Stimulated activated CD4-positive, alpha-beta T cell treated with anti-CD3 and anti-CD28 coated beads, Interleukin-12 subunit alpha, Interleukin-12 subunit beta, amount 100 ng/mL, for 4 hours (primary cell): ENCODE measurements at regions not wholly inside any gene's neighbourhood (a gene's known extent, or its start where the extent isn't known, plus 50 kb on each side); places are given as distances from the start of the nearest gene placed in this dataset.
"Not testable (repeated sequence)": the region's sequence is repeated elsewhere in the genome, so short reads cannot be mapped to it uniquely, and the experiment has no call there.

ENCODE experiments used
- DNase-seq: peaks from one replicate; pipeline ENCODE4 v3.0.0-alpha.2; 2020

DNA sequence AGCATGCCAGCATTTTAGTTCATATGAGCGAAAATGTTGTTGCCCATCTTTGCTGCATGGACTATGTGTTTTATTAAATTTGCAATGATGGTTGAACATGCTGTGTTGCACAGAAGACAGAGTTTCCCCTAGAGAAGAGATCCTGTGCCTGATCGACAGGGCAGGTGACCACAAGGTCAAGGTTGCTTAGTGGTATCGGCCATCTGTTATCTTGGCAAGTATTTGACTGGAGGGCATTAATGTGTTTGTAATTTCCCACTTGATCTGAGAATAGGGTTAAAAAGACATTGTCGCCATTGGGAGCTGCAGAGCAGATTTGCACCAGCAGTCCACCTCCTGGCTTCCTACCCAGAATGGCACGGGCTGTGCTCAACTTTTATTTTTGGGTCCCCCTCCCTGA is 1523.6 kb upstream of the WWC1 start:
- no peak for DNase-seq

DNA sequence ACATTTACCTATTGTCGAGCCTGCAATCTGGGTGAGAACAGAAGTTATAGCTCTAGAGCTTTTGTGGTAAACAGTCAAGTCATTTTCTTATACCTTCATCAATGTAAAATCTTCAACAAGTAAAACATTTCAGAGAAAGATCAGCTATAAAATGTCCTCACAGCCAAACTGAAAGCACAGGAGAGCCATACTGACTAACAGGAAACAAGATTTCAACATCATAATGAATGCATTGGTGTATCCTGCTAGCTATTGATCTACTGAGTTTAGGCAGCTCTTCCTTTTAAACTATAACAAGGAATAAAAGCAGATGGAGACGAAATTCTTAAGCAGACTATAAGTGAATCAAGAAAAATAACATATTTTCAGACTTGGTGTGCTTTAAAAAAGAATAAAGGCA is 1522.9 kb upstream of the WWC1 start:
- no peak for DNase-seq

DNA sequence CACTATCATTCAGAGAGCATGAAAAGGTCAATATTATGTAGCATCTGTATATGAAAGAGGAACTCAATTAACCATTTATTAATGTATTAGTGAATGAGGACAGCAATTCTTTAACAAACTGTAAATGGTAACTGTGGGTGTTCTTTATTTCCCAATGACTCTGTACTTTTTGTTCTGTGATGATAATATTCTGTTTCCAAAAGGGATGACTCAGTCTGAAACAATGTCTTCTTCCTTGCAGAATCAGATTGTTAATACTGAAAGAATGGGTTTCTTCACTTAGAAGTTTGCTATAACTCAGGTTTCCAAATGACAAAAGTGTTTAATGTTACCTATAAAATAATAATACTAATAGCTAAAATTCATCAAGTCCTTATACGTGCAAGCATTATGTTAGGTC is 1518.7 kb upstream of the WWC1 start:
- DNase-seq, result no peak

DNA sequence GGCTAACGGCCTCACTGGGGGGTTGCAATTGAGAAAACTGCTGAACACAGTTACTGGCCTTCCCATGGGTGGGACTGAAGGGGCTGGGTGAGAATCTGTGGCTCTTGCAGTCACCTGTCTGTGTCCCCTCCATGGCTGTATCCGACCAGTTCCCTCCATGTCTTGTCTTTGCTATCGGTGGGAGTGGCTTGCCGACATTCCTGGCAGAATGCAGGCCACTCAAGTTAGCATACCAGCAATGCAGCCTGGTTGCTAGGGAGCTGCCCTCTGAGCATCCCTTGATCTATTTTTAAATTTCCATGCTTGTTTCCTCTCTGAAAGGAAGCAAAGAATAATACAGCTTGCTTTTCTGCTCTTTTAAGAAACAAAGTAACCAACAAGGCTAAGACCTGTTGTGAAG is 1509.7 kb upstream of the WWC1 start:
- DNase-seq, result no peak

DNA sequence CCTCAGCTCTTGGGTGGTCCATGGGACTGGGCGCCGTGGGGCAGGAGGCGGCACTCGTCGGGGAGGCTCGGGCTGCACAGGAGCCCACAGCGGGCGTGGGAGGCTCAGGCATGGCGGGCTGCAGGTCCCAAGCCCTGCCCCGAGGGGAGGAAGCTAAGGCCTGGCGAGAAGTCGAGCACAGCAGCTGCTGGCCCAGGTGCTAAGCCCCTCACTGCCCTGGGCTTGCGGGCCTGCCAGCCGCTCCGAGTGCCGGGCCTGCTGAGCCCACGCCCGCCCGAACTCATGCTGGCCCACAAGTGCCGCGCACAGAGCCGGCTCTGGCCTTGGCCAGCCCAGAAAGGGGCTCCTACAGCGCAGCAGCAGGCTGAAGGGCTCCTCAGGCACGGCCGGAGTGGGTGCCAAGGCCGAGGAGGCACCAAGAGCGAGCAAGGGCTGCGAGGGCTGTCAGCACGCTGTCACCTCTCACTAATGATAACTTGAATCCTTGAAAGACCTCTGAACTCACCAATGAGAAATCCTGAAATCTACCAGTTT is 1506.8 kb upstream of the WWC1 start:
- no peak for DNase-seq

DNA sequence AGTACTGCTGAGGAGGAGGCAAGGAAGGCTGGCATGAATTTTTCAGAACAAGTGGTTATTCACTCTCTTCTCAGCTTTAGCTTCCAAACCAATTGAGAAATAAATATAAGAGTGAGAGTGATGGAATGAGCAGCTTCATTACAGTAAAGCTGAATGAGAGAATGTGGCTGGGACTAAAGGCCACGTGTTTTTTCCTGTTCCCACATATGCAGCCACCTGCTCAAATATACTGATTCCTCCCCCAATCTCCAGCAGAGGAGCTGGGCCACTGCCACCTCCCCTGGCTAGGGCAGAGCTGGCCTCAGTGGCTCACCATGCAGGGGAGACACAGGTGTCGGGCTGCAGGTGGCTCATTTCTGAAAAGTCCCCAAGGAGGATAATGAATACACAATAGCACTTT is 1505.3 kb upstream of the WWC1 start:
- no peak for DNase-seq

DNA sequence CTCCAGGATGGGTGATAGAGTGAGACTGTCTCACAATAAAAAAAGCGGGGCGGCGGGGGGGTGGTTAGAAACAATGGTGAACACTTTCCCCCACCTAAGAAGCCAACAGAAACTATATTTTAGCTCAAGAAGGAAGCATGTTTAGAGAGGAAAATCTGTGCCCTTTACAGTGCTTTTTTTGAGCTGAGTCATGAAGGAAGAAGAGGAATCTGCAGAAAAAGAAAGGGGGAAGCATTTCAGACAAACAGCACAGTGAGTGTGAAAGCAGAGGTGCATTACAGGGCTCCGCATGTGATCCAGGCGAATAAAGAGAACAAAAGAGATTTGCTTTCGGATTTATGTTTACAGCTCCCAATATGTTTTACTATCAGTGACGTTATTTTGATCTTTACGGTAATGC is 1504.6 kb upstream of the WWC1 start:
- DNase-seq, result no peak

DNA sequence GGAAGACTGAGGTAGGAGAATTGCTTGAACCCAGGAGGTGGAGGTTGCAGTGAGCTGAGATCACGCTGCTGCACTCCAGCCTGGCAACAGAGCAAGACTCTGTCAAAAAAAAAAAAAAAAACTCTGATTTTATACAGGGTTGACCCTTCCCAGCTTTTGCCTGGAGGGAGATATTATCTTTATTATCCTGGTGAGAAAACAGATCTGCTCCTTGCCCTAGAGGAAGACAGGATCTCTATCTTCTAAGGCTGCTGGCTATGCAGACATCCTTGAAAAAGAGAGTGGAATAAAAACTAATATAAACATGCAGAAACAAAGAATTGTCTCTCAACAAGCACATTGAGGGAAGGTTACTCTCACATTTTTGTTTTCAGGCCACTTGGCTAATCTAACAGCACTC is 1503.4 kb upstream of the WWC1 start:
- DNase-seq, result no peak

DNA sequence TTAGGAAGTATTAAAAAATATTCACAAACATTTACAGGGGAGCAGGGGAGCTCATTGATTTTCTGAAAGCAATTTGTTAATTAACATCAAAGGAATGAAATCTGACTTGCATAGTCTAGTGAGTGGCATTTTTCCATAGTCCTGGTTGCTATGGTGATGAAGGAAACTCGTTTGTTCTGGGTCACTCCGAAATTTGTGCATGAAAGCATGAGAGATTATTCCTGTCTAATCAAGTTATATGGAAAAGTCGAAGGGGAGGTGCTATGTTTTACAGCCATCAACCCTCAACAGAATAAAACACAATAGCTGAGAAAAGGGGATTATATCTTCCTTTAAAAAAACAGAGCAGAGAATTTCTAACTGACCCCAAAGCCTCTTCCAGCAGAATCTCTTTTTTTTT is 1495.7 kb upstream of the WWC1 start:
- DNase-seq, result no peak

DNA sequence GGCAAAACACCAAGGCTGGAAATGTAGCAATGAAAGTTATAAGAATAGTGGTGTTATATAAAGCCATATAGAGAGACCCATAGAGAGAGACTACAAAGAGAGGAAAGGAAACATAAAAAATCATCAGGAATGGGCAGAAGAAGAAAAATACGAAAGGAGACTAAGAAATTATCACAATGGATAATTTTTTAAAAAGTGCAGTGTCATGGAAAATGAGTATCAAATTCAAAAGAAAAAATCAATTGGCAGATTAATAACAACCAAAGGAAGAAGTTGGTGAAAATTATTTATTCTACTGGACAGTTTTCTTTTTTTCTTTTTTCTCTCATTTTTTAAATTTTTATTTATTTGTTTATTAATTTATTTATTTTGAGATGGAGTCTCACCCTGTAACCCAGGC is 1488.4 kb upstream of the WWC1 start:
- DNase-seq, result no peak

DNA sequence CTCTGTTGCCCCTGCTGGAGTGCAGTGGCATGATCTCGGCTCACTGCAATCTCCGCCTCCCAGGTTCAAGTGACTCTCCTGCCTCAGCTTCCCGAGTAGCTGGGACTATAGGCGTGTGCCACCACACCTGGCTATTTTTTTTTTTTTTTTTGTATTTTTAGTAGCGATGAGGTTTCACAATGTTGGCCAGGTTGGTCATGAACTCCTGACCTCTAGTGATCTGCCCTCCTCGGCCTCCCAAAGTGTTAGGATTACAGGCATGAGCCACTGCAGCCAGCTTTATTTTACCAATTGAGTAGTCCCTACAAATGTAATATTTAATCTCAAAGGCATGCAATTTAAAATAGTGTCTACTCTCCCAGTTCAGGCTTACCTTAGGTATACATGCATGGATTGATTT is 1487.2 kb upstream of the WWC1 start:
- DNase-seq, result not testable (repeated sequence)

DNA sequence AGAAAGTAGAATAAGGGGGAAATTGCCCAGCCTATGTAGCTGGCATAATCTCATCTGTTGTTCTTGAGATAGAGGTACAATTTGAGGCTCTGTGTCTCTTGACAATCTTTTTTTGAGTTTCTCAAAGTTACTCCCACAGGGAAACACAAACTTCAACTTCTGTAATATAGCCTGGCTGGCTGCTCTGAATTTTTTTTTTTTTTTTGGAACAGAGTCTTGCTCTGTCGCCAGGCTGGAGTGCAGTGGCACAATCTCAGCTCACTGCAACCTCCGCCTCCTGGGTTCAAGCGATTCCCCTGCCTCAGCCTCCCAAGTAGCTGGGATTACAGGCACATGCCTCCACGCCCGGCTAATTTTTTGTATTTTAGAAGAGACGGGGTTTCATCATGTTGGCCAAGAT is 1486.8 kb upstream of the WWC1 start:
- DNase-seq, result not testable (repeated sequence)

DNA sequence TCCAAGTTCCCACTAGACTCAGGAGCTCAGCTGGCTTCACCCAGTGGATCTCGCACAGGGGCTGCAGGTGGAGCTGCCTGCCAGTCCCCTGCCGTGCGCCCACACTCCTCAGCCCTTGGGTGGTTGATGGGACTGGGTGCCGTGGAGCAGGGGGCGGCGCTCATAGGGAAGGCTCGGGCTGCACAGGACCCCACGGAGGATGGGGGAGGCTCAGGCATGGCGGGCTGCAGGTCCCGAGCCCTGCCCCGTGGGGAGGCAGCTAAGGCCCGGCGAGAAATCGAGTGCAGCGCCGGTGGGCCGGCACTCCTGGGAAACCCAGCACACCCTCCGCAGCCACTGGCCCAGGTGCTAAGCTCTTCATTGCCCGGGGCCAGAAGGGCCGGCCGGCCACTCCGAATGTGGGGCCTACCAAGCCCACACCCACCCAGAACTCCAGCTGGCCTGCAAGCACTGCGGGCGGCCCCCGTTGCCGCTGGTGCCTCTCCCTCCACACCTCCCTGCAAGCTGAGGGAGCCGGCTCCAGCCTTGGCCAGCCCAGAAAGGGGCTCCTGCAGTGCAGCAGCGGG is 1481.3 kb upstream of the WWC1 start:
- not testable (repeated sequence) for DNase-seq

DNA sequence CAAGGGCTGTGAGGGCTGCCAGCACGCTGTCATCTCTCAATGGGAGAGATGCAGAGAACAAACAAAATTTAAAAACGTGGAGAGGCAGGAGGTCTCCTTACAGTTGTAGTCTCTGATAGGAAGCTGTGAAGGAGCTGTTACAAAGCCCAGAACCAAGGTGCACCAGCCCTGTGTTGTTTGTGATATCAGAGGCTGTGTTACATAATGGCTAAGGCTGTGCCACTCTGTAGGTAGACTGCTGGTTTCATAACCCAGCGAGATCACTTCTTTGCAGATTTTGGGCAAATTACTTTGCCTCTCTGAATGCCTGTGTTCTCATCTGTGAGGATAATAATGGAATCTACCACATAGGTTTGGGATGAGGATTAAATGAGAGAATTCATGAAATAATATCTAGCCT is 1480.7 kb upstream of the WWC1 start:
- no peak for DNase-seq

DNA sequence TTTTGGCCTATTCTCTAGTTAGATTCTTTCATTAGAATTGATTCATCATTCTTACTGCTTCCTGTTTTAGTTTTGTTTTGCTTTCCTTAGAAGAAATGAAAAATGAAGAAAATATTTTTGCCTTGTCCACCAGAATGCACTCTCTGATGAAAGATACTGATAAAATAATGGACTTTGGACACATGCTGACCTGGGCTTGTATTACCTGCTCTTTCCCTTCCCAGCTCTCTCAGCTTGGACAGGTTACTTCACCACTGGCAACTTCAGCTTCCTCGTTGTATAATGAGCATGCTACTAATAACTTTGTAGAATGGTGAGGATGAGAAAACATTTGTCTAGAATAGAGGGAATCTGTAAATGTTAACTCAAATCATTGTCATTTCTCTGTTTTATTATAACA is 1468.1 kb upstream of the WWC1 start:
- no peak for DNase-seq

DNA sequence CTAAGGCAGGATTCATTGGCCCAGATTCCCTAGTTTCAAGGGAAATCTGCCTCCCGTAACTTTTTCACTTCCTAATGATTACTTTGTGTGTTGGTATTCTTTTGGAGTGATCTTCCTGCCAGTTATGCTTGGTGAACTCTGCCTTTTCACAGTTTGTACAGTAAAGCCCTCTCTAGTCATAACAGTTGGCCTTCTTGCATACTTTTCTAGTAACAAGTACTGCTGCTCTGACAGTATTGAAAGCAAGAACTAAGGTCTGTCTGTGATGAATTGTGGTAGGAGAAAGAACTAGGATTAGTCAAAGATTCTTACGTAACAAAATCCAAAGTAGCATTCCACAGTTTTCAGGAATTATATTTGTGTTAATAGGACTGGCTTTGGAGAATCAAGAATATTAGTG is 1457.2 kb upstream of the WWC1 start:
- DNase-seq, result no peak

DNA sequence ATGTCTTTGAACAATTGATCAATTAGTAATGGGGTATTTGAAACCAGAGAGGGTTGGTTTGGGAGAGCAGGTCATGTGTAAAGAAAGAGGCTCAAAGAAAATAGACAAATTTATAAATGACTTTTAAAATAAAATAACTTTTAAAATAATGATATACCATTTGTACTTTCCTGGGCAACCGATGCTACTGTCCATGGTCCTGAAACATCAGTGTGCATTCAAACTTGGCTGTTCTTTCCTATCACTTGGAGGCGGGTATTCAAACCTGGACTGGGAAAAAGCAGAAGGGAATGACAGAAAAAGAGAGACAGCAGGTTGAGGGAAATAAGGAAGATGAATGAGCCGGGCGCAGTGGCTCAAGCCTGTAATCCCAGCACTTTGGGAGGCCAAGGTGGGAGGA is 1446.4 kb upstream of the WWC1 start:
- DNase-seq, result no peak

DNA sequence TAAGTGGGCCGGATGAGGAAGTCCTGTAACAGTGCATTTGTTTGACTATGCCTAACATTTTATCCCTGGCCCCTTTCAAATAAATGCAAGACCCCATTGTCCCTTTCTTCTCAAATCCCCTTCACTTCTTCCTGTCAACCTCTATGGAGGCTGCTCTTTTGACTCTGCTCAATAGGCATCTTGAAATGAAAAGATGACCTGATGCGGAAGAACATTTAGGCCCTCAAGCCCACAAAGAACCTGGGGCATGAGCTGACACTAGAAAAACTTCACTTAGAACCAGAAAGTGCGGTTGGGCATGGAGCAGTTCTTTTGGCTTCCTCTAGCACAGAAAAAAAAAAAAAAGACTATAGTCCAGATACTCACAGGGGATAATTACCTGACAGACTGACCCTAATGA is 1434.7 kb upstream of the WWC1 start:
- DNase-seq, result no peak

DNA sequence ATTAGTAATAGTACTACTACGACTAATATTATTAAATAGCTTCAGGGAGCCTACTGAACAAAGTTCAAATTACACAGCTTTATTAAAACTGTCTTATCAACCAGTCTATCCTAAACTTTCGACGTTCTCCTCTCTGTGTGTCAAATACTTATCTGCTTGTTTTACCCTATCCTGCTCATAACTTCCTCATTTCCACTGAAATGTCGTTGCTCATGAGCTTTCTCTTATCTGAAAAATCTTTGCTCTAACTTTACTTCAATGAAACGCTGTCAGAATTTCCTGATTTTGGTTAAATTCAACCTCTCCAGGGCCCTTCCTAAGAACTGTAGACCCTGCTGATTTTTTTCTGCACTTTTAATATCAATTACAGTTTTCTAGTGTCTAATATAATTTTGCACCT is 1431.0 kb upstream of the WWC1 start:
- no peak for DNase-seq

DNA sequence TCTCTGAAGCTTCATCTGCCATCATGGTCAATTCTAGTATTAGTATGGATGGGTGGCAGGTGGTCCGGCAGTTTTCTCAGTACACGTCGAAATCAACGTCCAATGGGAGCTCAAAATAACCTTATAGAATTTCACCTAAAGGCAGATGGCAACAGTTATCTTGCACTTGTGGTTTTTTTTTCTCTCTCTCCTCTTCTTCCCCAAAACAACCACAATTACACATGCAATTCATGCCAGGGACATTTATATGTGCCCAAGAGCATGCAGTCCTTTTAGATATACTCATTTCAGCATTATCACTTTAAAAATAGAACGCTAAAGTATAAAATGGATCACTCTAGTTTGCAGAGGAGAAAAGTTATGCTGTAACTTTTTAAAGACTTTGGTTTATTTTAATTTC is 1428.9 kb upstream of the WWC1 start:
- DNase-seq, result no peak

DNA sequence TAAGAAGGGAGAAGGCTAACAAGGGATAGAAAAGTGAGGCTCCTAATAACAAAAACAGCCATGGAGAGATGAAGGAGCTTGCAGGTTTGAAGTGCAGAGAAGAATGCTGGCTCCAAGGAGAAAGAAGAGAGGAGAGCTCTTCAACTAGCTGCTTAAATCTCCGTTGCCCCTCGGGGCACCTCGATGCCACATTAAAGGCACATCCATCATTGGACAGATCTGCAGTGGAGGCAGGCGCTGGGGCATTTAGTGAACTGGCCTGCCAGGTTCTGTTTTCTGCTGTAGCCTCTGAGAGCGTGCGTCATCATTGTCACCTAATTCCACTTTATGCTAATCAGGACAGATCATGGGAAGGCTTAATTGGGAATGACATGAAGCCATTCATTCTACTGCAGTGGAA is 1426.2 kb upstream of the WWC1 start:
- no peak for DNase-seq

DNA sequence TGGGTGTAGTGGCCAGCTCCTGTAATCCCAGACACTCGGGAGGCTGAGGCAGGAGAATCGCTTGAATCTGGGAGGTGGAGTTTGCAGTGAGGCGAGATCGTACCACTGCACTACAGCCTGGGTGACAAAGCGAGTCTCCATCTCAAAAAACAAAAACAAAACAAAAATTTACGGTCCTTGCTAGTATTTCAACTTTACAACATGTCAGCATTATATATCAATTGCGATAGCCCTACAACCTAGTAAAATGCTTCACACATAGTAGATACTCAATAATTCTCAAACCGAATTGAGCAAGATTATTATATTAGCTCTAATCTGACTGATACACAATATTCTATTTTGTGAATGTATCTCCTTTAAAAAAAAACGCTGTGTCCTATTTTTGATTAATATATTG is 1411.0 kb upstream of the WWC1 start:
- no peak for DNase-seq

DNA sequence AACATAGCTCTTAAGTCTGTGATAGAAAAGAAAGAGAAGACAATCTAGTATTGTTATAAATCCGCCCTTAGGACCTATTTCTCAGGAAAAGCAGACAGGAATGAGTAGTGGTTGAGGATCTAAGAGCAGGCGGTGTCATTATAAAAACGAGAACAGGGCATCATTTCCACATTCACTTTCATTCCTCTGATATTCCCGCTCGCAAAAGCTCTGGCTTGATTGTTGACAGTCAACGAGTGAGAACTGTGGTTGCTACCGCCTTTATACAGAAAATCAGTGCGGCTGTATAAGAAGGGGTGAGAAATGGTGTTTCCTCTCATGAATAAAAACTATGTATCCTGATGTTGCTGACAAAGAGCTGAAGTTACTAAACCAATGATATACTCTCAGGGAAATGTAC is 1409.6 kb upstream of the WWC1 start:
- no peak for DNase-seq

DNA sequence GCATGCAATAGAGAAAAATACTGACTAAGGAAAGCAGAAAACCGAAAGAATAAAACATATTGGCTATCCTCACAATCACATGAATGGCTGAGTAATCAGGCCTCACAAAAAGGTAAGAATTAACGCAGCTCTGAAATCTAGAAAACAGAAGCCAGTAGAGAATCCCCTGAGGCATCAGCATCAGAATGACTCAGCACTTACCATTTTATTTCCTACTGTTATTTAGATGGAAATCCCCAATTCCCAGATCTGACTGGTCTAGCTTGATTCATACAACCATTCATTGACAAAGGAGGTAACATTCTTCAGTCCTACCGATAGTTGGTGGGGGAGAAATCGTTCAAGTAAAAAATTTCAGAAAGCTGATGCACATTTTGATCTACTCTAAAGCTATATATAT is 1408.4 kb upstream of the WWC1 start:
- no peak for DNase-seq

DNA sequence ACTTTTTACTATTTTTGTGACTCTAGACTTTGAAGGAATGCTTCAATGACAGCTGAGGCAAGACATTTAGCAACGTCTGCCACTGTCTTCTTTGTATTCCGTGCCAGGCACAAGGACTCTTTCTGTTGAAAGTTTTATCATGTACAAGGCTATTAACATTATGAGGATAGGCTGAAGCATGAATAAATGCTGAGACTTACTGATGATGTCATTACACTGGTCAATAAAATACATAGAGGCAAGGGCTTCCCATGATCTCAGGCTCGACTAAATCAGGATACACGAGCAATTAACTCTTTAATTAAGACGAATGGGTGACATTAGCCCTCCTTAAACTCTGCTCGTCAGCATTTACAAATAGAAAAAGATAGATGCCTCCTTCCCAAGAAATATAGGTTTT is 1393.3 kb upstream of the WWC1 start:
- no peak for DNase-seq

DNA sequence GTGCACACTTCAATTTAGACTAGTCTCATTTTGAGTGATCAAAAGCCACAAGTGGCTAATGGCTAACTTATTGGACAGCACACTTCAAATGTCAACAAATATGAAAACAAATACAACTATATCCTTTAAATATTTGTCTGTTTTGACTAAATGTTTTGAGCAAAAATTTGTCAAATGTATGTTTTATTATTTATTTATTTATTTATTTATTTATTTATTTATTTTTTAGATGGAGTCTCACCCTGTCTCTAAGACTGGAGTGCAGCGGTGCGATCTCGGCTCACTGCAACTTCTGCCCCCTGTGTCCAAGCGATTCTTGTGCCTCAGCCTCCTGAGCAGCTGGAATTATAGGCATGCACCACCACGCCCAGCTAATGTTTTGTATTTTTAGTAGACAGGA is 1392.1 kb upstream of the WWC1 start:
- DNase-seq, result no peak
